Nephron (organoid): ENCODE measurements at regions not wholly inside any gene's neighbourhood (a gene's known extent, or its start where the extent isn't known, plus 50 kb on each side); places are given as distances from the start of the nearest gene placed in this dataset.

Source experiments
- H3K27ac Mint-ChIP-seq, 3 experiments: 2 replicates each; pipeline ENCODE4 v1.8.0; 2020; ENCODE audit warnings: mixed read lengths in 3 of 3, mild to moderate bottlenecking in 2 of 3, moderate library complexity in 1 of 3
- H3K27me3 Mint-ChIP-seq: 2 replicates; pipeline ENCODE4 v1.8.0; 2021; ENCODE audit warnings: low read depth, mild to moderate bottlenecking, moderate library complexity, mixed read lengths
- H3K36me3 Mint-ChIP-seq: 2 replicates; pipeline ENCODE4 v1.8.0; 2020; ENCODE audit warnings: low read depth, mixed read lengths
- H3K4me1 Mint-ChIP-seq: 2 replicates; pipeline ENCODE4 v1.8.0; 2020; ENCODE audit warnings: mixed read lengths
- H3K4me3 Mint-ChIP-seq, 3 experiments: 2 replicates each; pipeline ENCODE4 v1.8.0; 2020; ENCODE audit warnings: mild to moderate bottlenecking in 3 of 3, mixed read lengths in 3 of 3, moderate library complexity in 2 of 3
- H3K9me3 Mint-ChIP-seq: 2 replicates; pipeline ENCODE4 v1.8.0; 2020; ENCODE audit warnings: mixed read lengths
- TF ChIP-seq, protein P1 (sequence below), 3 experiments: fragments of 200-600 bp; sonication (generic); IDR thresholded peaks; one replicate each; pipeline ENCODE4 v1.5.0; 2021; ENCODE audit warnings: antibody characterized with exemption in 3 of 3; ENCODE audit not compliant: unreplicated experiment in 3 of 3

DNA sequence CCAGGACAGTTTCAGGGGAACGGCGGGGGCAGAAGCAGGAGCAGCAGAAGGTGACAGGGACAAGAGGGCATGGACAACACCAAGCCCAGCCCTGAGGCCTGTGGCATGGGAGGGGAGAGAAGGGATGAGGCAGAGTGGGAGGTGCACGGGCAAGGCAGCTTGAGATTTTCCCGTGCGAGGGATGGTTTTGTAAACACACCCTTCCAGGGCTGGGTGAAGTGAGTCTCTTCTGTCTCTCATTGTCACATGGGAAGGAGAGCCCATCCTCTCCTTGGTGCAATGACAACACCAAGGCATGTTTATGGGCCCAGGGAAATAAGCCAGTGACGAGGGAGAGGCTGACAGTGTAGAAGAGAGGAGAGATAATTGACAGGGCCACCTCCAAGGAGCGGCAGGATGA is 69.6 kb upstream of the RIOK3 start:
- TF ChIP-seq, protein P1, sequence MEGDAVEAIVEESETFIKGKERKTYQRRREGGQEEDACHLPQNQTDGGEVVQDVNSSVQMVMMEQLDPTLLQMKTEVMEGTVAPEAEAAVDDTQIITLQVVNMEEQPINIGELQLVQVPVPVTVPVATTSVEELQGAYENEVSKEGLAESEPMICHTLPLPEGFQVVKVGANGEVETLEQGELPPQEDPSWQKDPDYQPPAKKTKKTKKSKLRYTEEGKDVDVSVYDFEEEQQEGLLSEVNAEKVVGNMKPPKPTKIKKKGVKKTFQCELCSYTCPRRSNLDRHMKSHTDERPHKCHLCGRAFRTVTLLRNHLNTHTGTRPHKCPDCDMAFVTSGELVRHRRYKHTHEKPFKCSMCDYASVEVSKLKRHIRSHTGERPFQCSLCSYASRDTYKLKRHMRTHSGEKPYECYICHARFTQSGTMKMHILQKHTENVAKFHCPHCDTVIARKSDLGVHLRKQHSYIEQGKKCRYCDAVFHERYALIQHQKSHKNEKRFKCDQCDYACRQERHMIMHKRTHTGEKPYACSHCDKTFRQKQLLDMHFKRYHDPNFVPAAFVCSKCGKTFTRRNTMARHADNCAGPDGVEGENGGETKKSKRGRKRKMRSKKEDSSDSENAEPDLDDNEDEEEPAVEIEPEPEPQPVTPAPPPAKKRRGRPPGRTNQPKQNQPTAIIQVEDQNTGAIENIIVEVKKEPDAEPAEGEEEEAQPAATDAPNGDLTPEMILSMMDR (IDR thresholded peaks at IDR 0.05; ENCODE audit: unreplicated experiment in 3 of 3), result no peak
- Mint-ChIP-seq H3K9me3 (no peaks in the 10 kb centered on the region), H3K4me3 (no peak overlapping the region)

GRCh38 chr18:23384778-23385736 is 68.0 kb upstream of the RIOK3 start:
- Mint-ChIP-seq H3K27me3 (no peaks in the 10 kb centered on the region), H3K36me3 (peaks cover 12% of the 10 kb centered on the region), H3K4me3 (no peak overlapping the region), H3K4me1 (no peaks in the 10 kb centered on the region), H3K9me3 (no peaks in the 10 kb centered on the region), H3K27ac (no peak overlapping the region)
- TF ChIP-seq, protein P1 (IDR thresholded peaks at IDR 0.05; ENCODE audit: unreplicated experiment in 3 of 3), result no peak

More for the DNA sequence above, 69.6 kb upstream of the RIOK3 start:
- Mint-ChIP-seq H3K36me3 (peaks cover 12% of the 10 kb centered on the region), H3K4me1 (peaks cover under 1% of the 10 kb centered on the region), H3K27ac (peak overlapping the region in 2 of 3 experiments; percentile 30 to 75), H3K27me3 (no peaks in the 10 kb centered on the region)

DNA sequence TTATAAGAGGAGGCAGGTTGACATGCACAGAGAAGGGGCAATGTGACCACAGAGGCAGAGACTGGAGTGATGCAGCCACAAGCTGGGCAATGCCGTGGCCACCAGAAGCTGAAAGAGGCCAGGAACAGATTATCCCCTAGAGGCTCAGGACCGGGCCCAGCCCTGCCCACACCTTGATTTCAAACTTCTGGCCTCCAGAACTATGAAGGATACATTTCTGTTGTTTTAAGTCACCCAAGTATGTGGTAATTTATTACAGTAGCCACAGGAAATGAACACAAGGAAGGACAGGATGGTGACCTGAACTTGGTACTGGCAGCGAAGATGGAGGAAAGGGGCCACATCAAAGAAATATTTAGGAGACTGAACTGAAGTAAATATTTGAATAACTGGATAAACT is 66.8 kb upstream of the RIOK3 start:
- Mint-ChIP-seq H3K27ac (no peak overlapping the region), H3K27me3 (no peaks in the 10 kb centered on the region)

DNA sequence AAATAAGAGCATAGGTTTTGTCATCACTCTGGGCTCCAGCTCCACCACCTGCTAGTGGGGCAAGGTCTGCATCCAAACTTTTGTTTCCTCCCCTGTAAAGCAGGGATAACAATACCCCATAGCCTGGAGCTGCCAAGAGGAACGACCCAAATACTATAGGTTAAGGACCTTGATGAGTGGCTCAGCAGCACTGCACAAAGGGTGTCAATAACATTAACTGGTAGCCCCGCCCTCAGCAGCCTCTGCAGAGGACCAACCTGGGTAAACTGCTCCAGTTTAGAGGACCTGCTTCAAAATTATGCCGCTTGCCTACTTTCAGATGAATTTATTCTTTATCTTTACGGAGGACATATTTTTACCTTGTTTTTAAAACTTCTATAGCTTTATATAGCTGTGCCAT is 65.8 kb upstream of the RIOK3 start:
- Mint-ChIP-seq H3K4me3 (no peak overlapping the region), H3K4me1 (no peaks in the 10 kb centered on the region), H3K9me3 (no peaks in the 10 kb centered on the region), H3K27me3 (no peaks in the 10 kb centered on the region), H3K36me3 (peaks cover 12% of the 10 kb centered on the region), H3K27ac (no peak overlapping the region)
- TF ChIP-seq, protein P1 (IDR thresholded peaks at IDR 0.05; ENCODE audit: unreplicated experiment in 3 of 3), result no peak

More for the DNA sequence above, 66.8 kb upstream of the RIOK3 start:
- Mint-ChIP-seq H3K36me3 (peaks cover 12% of the 10 kb centered on the region), H3K9me3 (no peaks in the 10 kb centered on the region), H3K4me3 (no peak overlapping the region), H3K4me1 (no peaks in the 10 kb centered on the region)
- TF ChIP-seq, protein P1 (IDR thresholded peaks at IDR 0.05; ENCODE audit: unreplicated experiment in 3 of 3), result no peak

DNA sequence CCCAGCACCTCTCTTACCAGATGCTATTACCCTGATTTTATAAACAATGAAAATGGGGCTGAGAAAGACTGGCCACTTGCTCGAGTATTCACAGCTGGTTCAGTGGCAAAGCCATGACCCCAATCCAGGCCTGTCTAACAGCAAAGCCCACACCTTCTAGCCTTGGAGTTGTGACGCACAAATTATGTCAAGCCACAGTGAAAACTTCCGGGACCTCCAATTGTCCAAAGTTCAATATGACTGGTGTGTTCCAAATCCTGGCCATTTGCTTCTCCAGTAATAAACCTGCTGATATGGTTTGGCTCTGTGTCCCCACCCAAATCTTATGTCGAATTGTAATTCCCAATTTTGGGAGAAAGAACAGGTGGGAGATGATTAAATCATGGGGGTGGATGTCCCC is 64.7 kb upstream of the RIOK3 start:
- H3K4me3 Mint-ChIP-seq, result no peak overlapping the region
- peaks cover 12% of the 10 kb centered on the region for H3K36me3 Mint-ChIP-seq
- H3K27ac Mint-ChIP-seq, result no peak overlapping the region
- H3K4me1 Mint-ChIP-seq, result no peaks in the 10 kb centered on the region
- no peaks in the 10 kb centered on the region for H3K9me3 Mint-ChIP-seq
- TF ChIP-seq, protein P1 (IDR thresholded peaks at IDR 0.05; ENCODE audit: unreplicated experiment in 3 of 3), result no peak
- no peaks in the 10 kb centered on the region for H3K27me3 Mint-ChIP-seq
